DOHH2 (cell line): ENCODE measurements at regions not wholly inside any gene's neighbourhood (a gene's known extent, or its start where the extent isn't known, plus 50 kb on each side); places are given as distances from the start of the nearest gene placed in this dataset.

Source experiments
- H3F3A ChIP-seq: fragments of 200-600 bp; sonication (generic), shearing (Covaris generic); 2 replicates; pipeline ENCODE4 v1.6.0; 2016; ENCODE audit warnings: antibody characterized with exemption, mild to moderate bottlenecking; ENCODE audit not compliant: control insufficient read depth, insufficient read depth
- H3K27ac ChIP-seq: fragments of 200-600 bp; sonication (generic); 2 replicates; pipeline ENCODE4 v1.5.1; 2014; ENCODE audit warnings: low read depth, mild to moderate bottlenecking, low read length, moderate library complexity
- H3K27me3 ChIP-seq: fragments of 200-600 bp; sonication (generic); 2 replicates; pipeline ENCODE4 v1.6.1; 2014; ENCODE audit warnings: mild to moderate bottlenecking, low read length, mixed read lengths; ENCODE audit not compliant: control insufficient read depth
- H3K36me3 ChIP-seq: fragments of 200-600 bp; sonication (generic); 2 replicates; pipeline ENCODE4 v1.6.1; 2014; ENCODE audit warnings: mild to moderate bottlenecking, low read length, moderate library complexity, mixed read lengths; ENCODE audit not compliant: control insufficient read depth
- H3K4me1 ChIP-seq: fragments of 200-600 bp; sonication (generic); 2 replicates; pipeline ENCODE4 v1.6.1; 2014; ENCODE audit warnings: mild to moderate bottlenecking, low read length, mixed read lengths; ENCODE audit not compliant: control insufficient read depth
- H3K4me2 ChIP-seq: fragments of 200-600 bp; sonication (generic); 2 replicates; pipeline ENCODE4 v1.6.0; 2014; ENCODE audit warnings: mild to moderate bottlenecking, low read length, moderate library complexity
- H3K4me3 ChIP-seq: fragments of 200-600 bp; sonication (generic); 2 replicates; pipeline ENCODE4 v1.5.1; 2014; ENCODE audit warnings: mild to moderate bottlenecking, low read length, mixed read lengths
- H3K79me2 ChIP-seq: fragments of 200-600 bp; sonication (generic); 2 replicates; pipeline ENCODE4 v1.6.1; 2014; ENCODE audit warnings: mild to moderate bottlenecking, low read length, mixed read lengths; ENCODE audit not compliant: control insufficient read depth
- H3K9me2 ChIP-seq: fragments of 200-600 bp; sonication (generic); replicated peaks from 2 replicates; pipeline ENCODE4 v1.6.1; 2014; ENCODE audit warnings: mild to moderate bottlenecking, low read length, mixed read lengths; ENCODE audit not compliant: control insufficient read depth
- H3K9me3 ChIP-seq: fragments of 200-600 bp; sonication (generic); 2 replicates; pipeline ENCODE4 v1.6.1; 2014; ENCODE audit warnings: antibody characterized with exemption, low read length, mixed read lengths; ENCODE audit not compliant: control insufficient read depth, insufficient read depth
- H4K20me1 ChIP-seq: fragments of 200-600 bp; sonication (generic); 2 replicates; pipeline ENCODE4 v1.6.0; 2014; ENCODE audit warnings: low read depth, mild to moderate bottlenecking, antibody characterized with exemption, low read length, moderate library complexity; ENCODE audit not compliant: control insufficient read depth, insufficient read depth
- CTCF ChIP-seq: fragments of 200-600 bp; sonication (generic); IDR thresholded peaks from one replicate; pipeline ENCODE4 v1.5.1; 2014; ENCODE audit warnings: antibody characterized with exemption, mild to moderate bottlenecking, low read depth, low read length; ENCODE audit not compliant: poor library complexity, severe bottlenecking
- EZH2phosphoT487 ChIP-seq: fragments of 200-600 bp; sonication (generic); IDR thresholded peaks from 2 replicates; pipeline ENCODE4 v1.6.1; 2017; ENCODE audit warnings: borderline replicate concordance, mild to moderate bottlenecking, antibody characterized with exemption, low read length, moderate library complexity, mixed read lengths

- Histone ChIP-seq H3K9me2 (no peaks in the 10 kb centered on the region), H3K27me3 (no peaks in the 10 kb centered on the region), H4K20me1 (no peaks in the 10 kb centered on the region), H3K4me3 (no peak overlapping the region), H3K27ac (no peak overlapping the region), H3K79me2 (no peaks in the 10 kb centered on the region), H3K4me1 (no peaks in the 10 kb centered on the region), H3F3A (no peaks in the 10 kb centered on the region), H3K4me2 (no peak overlapping the region), H3K9me3 (no peaks in the 10 kb centered on the region), H3K36me3 (no peaks in the 10 kb centered on the region)
- no peak for TF ChIP-seq CTCF
- no peak for TF ChIP-seq EZH2phosphoT487
These were observed 189.0 kb upstream of the PIRT start for GRCh38 chr17:11026903-11027302.

GRCh38 chr17:11023639-11024479 lies 186.0 kb upstream of the PIRT start:
- Histone ChIP-seq H3K79me2 (no peaks in the 10 kb centered on the region), H3K4me3 (no peak overlapping the region), H3K27me3 (no peaks in the 10 kb centered on the region), H3K4me2 (no peak overlapping the region), H3F3A (no peaks in the 10 kb centered on the region), H3K4me1 (no peaks in the 10 kb centered on the region), H3K27ac (no peak overlapping the region), H3K36me3 (no peaks in the 10 kb centered on the region), H3K9me3 (no peaks in the 10 kb centered on the region), H3K9me2 (no peaks in the 10 kb centered on the region), H4K20me1 (no peaks in the 10 kb centered on the region)
- no peak for TF ChIP-seq CTCF
- no peak for TF ChIP-seq EZH2phosphoT487

- Histone ChIP-seq H4K20me1 (no peaks in the 10 kb centered on the region), H3F3A (no peaks in the 10 kb centered on the region), H3K79me2 (no peaks in the 10 kb centered on the region), H3K4me2 (no peak overlapping the region), H3K27me3 (no peaks in the 10 kb centered on the region), H3K4me3 (no peak overlapping the region), H3K9me3 (no peaks in the 10 kb centered on the region), H3K9me2 (no peaks in the 10 kb centered on the region), H3K4me1 (no peaks in the 10 kb centered on the region), H3K27ac (no peak overlapping the region), H3K36me3 (no peaks in the 10 kb centered on the region)
- TF ChIP-seq CTCF (no peak), EZH2phosphoT487 (no peak)
These were observed 168.6 kb upstream of the PIRT start for GRCh38 chr17:11006530-11006929.
